Subcutaneous abdominal adipose tissue (tissue), 5 donors: ENCODE measurements at regions not wholly inside any gene's neighbourhood (a gene's known extent, or its start where the extent isn't known, plus 50 kb on each side); places are given as distances from the start of the nearest gene placed in this dataset.

Source experiments
- H3K27ac ChIP-seq: one replicate; pipeline ENCODE4 v1.7.0; 2013; ENCODE audit warnings: low read depth, mild to moderate bottlenecking, inconsistent platforms, low read length, moderate library complexity
- H3K27me3 ChIP-seq, 5 donors: one replicate each; pipeline ENCODE4 v1.7.0; 2013; ENCODE audit warnings: low read length in 5 of 5, inconsistent platforms in 1 of 5; ENCODE audit not compliant: control insufficient read depth in 5 of 5, insufficient read depth in 4 of 5
- H3K36me3 ChIP-seq, 5 donors: one replicate each; pipeline ENCODE4 v1.7.0; 2013; ENCODE audit warnings: low read length in 5 of 5; ENCODE audit not compliant: control insufficient read depth in 5 of 5, insufficient read depth in 5 of 5
- H3K4me1 ChIP-seq, 5 donors: one replicate each; pipeline ENCODE4 v1.7.0; 2013; ENCODE audit warnings: low read length in 5 of 5, mild to moderate bottlenecking in 3 of 5, moderate library complexity in 1 of 5; ENCODE audit not compliant: control insufficient read depth in 5 of 5, insufficient read depth in 5 of 5
- H3K4me3 ChIP-seq, 5 donors: one replicate each; pipeline ENCODE4 v1.7.0; 2013; ENCODE audit warnings: low read length in 5 of 5, low read depth in 1 of 5
- H3K9ac ChIP-seq, 5 donors: one replicate each; pipeline ENCODE4 v1.7.0; 2013; ENCODE audit warnings: low read length in 5 of 5, mild to moderate bottlenecking in 4 of 5, moderate library complexity in 3 of 5
- H3K9me3 ChIP-seq, 5 donors: one replicate each; pipeline ENCODE4 v1.7.0; 2013; ENCODE audit warnings: low read length in 5 of 5; ENCODE audit not compliant: control insufficient read depth in 5 of 5
- donor health status: healthy.
- donor health status: healthy.
- donor health status: healthy.
- donor health status: healthy.
- donor health status: healthy.

DNA sequence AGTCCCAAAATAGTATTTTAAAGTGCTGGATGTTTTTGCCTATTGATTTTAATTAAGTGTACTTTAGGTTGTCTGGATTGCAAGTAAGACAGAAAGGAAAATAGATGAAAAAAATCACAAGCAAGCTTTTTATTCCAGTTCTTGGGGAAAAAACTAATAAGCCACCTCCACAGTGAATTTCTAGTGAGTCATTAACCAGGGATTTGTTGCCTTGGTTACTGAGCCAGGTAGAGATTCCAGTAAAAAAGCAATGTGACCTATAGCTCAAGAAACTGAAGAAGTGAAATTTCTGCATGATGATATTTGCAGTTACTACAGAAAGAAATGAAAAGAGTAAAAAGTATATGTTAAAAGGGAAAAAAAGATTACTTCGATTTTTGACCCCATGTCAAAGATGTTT, 160.6 kb downstream of the METTL4 start:
- H3K36me3 ChIP-seq: no peaks in the 10 kb centered on the region
- no peak overlapping the region for H3K27ac ChIP-seq
- H3K9me3 ChIP-seq: no peaks in the 10 kb centered on the region
- no peaks in the 10 kb centered on the region for H3K27me3 ChIP-seq
- H3K4me1 ChIP-seq: no peaks in the 10 kb centered on the region
- no peak overlapping the region for H3K4me3 ChIP-seq
- no peak overlapping the region for H3K9ac ChIP-seq

DNA sequence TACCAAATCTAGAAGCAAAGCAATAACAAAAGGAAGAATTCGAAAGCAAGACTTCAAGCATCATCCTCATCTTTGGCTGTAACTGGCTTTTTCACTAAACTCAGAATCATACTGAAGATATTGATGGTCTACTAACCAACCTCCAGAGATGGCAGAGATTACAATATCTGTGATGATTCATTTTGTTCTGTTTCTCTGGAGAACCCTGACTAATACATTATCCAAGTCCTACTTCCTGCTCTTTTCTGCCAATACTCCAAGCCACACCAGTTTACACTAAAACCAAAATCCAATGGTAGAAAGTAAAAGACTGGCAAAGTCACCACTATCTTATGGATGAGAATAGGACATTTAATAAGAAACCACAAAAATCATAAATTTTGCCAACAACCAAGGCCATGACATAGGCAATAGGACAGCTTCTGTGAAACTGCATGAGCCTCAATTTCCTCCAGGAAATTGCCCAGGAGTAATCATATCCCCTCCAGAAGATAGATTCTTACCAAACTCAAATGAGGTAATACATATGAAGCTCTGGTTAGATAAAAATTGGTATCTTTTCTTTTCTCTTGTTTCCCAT, 159.8 kb downstream of the METTL4 start:
- H3K36me3 ChIP-seq: no peaks in the 10 kb centered on the region
- no peak overlapping the region for H3K9ac ChIP-seq
- H3K27me3 ChIP-seq: no peaks in the 10 kb centered on the region
- no peak overlapping the region for H3K4me3 ChIP-seq
- H3K4me1 ChIP-seq: no peaks in the 10 kb centered on the region
- no peak overlapping the region for H3K27ac ChIP-seq
- no peaks in the 10 kb centered on the region for H3K9me3 ChIP-seq

DNA sequence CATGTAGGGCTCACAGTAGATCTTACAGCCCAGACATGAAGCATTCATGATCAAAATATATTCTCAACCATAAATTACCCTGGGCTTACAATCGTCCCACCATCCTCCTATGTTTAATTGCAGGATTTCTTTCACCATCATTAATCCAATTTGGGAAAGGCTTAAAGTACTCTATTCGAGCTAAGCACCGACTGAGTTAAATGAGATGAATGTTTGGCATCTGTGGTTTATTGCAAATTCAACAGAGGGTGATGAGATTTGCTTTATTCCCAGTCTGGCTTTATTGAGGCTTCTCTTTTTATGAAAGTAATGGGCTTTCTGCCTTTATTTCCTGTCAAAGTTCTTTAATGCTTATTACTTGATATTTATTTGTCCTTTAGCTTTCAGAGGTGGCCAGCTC, 159.0 kb downstream of the METTL4 start:
- Histone ChIP-seq H3K36me3 (no peaks in the 10 kb centered on the region), H3K27me3 (no peaks in the 10 kb centered on the region), H3K4me3 (no peak overlapping the region), H3K9ac (no peak overlapping the region), H3K27ac (no peak overlapping the region), H3K9me3 (no peaks in the 10 kb centered on the region), H3K4me1 (no peaks in the 10 kb centered on the region)

DNA sequence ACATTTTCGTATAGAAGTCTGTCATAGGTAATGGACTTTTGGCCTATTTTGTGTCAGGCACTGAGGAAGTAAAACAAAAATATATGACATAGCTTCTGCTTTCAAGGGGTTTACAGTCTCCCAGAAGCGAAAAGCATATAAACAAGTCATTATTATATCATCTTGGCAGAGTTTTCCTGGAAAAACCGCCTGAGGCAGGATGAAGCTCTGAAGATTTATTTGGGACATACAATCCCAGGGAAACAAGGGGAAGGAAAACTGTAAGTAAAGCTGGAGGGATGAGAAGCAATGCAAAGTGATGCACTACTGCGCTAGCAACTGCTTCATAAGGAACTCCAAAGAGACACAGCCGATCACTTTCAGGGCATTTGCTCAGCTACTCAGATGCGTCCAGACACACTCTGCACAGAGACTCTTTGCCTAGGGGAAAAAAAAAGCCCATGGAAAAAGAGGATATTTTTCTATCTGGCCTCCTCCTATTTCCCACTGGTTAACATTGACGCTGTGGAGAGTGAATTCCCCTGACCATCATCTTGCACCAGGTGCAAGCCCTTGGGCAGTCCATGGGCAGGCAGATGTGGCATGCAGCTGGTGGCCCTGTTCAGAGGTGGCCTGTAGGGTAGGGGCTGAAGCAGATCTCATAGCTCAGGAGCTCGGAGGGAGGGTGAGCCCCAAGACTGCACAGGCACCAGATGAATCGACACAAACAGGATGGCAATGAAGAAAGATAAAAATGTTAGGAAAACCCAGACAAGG, 158.1 kb downstream of the METTL4 start:
- no peak overlapping the region for H3K4me3 ChIP-seq
- H3K9ac ChIP-seq: no peak overlapping the region
- H3K4me1 ChIP-seq: no peaks in the 10 kb centered on the region
- H3K36me3 ChIP-seq: no peaks in the 10 kb centered on the region
- no peaks in the 10 kb centered on the region for H3K9me3 ChIP-seq
- H3K27me3 ChIP-seq: no peaks in the 10 kb centered on the region
- no peak overlapping the region for H3K27ac ChIP-seq

DNA sequence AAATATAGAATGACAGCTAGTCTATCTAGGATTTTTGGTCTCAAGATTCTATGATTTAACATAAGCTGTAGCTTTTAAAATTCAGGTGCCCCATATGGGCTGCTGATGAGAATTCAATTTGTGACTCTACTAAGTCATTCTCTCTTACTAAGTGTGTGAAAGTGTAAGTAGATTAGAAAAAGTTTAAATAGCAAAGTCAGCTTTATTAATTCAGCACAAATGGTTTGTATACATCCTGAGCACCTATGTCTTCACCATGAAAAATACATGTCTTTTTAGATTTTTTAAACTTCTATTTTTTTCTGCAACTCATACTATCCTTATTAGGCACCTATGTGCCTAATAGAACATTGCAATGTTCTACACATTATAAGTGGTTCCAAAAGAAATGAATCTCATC, 157.1 kb downstream of the METTL4 start:
- Histone ChIP-seq H3K4me1 (no peaks in the 10 kb centered on the region), H3K27me3 (no peaks in the 10 kb centered on the region), H3K27ac (no peak overlapping the region), H3K36me3 (no peaks in the 10 kb centered on the region), H3K4me3 (no peak overlapping the region), H3K9me3 (no peaks in the 10 kb centered on the region), H3K9ac (no peak overlapping the region)

DNA sequence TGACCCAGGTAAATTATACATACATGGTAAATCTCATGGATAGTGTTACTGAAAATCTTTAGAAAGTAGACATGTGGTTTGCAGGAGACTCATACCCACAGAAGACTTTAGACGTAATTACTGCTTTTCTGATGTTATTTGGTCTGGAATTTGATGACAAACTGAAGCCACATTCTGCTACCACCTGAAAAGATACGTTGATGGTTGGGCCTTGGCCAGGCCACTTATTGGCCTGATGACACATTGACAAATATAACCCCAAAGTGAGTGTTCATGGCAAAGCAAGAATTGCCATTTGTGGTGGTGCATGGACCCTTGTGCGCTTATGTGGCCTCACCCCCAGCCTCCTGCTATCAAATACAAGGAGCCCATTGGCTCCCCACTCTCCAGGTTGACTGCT, 155.6 kb downstream of the METTL4 start:
- Histone ChIP-seq H3K9me3 (no peaks in the 10 kb centered on the region), H3K27ac (no peak overlapping the region), H3K4me1 (no peaks in the 10 kb centered on the region), H3K4me3 (no peak overlapping the region), H3K27me3 (no peaks in the 10 kb centered on the region), H3K9ac (no peak overlapping the region), H3K36me3 (no peaks in the 10 kb centered on the region)

DNA sequence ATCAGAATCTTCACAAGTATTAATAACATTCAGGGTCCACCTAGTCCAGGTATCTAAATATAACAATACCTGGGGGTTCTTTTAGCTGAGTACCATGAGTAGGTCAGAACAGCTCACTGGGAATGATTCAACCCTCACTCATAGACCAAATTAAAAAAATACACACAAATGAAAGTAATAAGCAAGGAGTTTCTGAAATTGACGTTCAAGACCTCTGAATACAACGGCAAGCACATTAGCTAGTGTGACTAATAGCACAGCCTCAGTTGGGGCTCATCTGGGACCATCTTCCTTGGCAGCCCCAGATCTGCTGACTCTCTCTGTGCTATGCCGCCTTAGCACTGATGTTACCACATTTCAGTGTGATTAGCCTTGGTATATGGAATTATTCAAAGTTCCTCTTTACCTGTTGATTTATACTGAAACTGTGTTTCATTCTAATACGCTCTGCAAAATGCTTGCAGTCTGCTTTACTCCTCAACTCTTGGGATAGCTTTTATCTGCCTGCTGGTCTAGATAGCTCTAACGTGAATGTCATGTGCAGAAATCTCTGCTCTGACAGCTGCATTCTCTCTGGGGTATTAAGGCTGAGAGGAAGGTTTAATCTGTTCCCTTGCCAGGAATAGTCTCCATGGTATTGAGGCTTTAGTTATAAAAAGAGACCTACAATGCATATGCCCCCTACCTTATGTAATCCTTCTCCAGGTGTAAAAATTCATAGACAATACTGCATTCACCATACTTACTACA, 153.3 kb downstream of the METTL4 start:
- no peak overlapping the region for H3K9ac ChIP-seq
- no peaks in the 10 kb centered on the region for H3K4me1 ChIP-seq
- no peaks in the 10 kb centered on the region for H3K36me3 ChIP-seq
- H3K9me3 ChIP-seq: no peaks in the 10 kb centered on the region
- H3K4me3 ChIP-seq: no peak overlapping the region
- H3K27me3 ChIP-seq: peaks cover 0 to 2% (median 0%) of the 10 kb centered on the region in 5 donors
- H3K27ac ChIP-seq: no peak overlapping the region

DNA sequence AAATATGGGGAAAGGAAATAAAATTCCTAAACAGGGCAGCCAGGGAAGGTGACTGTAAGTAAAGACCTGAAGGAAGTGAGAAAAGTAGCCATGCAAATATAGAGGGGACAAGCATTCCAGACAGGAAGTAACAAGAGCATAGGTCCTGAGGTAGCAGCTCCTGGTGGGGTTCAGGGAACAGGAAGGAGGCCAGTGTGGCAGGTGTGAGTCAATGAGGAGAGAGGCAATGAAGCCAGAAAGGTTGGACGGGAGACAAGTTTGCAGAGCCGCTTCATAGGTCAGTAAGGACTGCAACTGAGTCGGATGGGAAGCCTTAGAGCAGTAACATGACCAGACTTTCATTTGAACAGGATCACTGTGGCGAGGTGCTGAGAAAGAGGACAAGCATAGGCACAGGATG, 150.9 kb downstream of the METTL4 start:
- H3K9me3 ChIP-seq: no peaks in the 10 kb centered on the region
- H3K9ac ChIP-seq: no peak overlapping the region
- H3K27me3 ChIP-seq: peaks cover 0 to 2% (median 0%) of the 10 kb centered on the region in 5 donors
- H3K27ac ChIP-seq: no peak overlapping the region
- no peak overlapping the region for H3K4me3 ChIP-seq
- no peaks in the 10 kb centered on the region for H3K36me3 ChIP-seq
- no peaks in the 10 kb centered on the region for H3K4me1 ChIP-seq

DNA sequence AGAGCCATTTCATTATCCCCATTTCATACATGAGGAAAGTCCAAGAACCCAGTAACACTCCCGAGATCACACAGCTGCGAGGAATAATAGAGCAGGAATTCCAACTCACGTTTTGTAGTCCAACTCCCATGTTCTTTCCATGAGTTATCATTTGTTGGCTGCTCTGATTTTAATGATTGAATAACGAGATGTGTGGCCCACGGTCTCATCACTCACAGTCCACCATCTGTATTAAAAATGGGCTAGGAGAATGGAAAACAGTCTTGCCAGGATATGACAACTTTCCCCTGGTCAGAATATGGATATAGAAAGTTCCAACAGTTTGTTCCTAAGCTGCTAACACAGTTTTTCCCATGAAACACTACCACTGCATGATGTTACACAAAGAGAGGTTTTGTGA, 147.5 kb downstream of the METTL4 start:
- H3K4me3 ChIP-seq: no peak overlapping the region
- H3K9me3 ChIP-seq: peaks cover 0 to 3% (median 0%) of the 10 kb centered on the region in 5 donors
- H3K36me3 ChIP-seq: no peaks in the 10 kb centered on the region
- no peaks in the 10 kb centered on the region for H3K4me1 ChIP-seq
- H3K27ac ChIP-seq: no peak overlapping the region
- H3K27me3 ChIP-seq: peaks cover 0 to 2% (median 0%) of the 10 kb centered on the region in 5 donors
- H3K9ac ChIP-seq: no peak overlapping the region

DNA sequence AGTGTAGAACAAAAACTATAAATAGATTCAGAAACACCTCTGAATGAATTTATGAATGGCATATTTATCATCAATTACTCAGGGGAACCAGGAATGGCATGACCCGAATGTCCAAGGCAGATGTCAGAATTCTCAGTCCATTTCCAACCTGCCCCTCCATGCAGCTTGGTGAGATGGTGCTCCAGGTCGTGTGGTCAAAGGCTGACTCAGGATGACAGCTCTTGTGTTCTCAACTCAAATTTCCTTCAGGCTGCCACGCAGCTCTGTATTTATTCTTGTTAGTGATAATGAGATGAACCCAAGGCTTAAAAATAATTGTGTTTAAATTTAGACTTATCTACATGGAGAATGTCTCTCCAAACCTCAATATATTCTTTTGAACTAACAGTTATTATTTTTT, 146.9 kb downstream of the METTL4 start:
- Histone ChIP-seq H3K27ac (no peak overlapping the region), H3K27me3 (peaks cover 0 to 2% (median 0%) of the 10 kb centered on the region in 5 donors)

More for the DNA sequence above, 146.9 kb downstream of the METTL4 start:
- H3K9ac ChIP-seq: no peak overlapping the region
- no peak overlapping the region for H3K4me3 ChIP-seq
- no peaks in the 10 kb centered on the region for H3K4me1 ChIP-seq
- no peaks in the 10 kb centered on the region for H3K36me3 ChIP-seq
- peaks cover 0 to 4% (median 0%) of the 10 kb centered on the region in 5 donors for H3K9me3 ChIP-seq
